H1 (cell line): ENCODE measurements at regions not wholly inside any gene's neighbourhood (a gene's known extent, or its start where the extent isn't known, plus 50 kb on each side); places are given as distances from the start of the nearest gene placed in this dataset.

Source experiments
- CTCF ChIA-PET: fragments of 300-600 bp; sonication (Branson Sonifier 250); formaldehyde crosslinking; loops from one replicate; lab custom pipeline; 2021; ENCODE audit not compliant: partially characterized antibody; lab: Charles Lee
- POLR2A ChIA-PET: fragments of 300-600 bp; sonication (Branson Sonifier 250); formaldehyde crosslinking; loops from one replicate; lab custom pipeline; 2021; ENCODE audit warnings: inconsistent platforms; ENCODE audit not compliant: partially characterized antibody; lab: Charles Lee
- DNase-seq, 2 experiments: peaks; one replicate each; pipeline versions ENCODE4 v3.0.0 to v3.0.0-alpha.2; 2010 to 2022; ENCODE audit warnings: low spot score in 2 of 2, low read depth in 1 of 2, mixed read lengths in 1 of 2
- FAIRE-seq: peaks from 2 replicates; lab custom pipeline; 2011; peaks lifted over from hg19 to GRCh38; lab: Jason Lieb, UNC
- H2AFZ ChIP-seq: 2 replicates; pipeline ENCODE4 v1.8.1; 2012; ENCODE audit warnings: low read length, inconsistent platforms
- H2AK5ac ChIP-seq: 2 replicates; pipeline ENCODE4 v1.6.1; 2013; ENCODE audit warnings: low read depth, low read length
- H2BK120ac ChIP-seq: replicated peaks from 2 replicates; pipeline ENCODE3; 2013; ENCODE audit warnings: low read depth, low read length, inconsistent platforms
- H2BK12ac ChIP-seq: 2 replicates; pipeline ENCODE4 v1.6.1; 2013; ENCODE audit warnings: low read depth, low read length
- H2BK15ac ChIP-seq: 2 replicates; pipeline ENCODE4 v1.6.1; 2013; ENCODE audit warnings: low read length
- H2BK20ac ChIP-seq: 2 replicates; pipeline ENCODE4 v1.6.1; 2013; ENCODE audit warnings: low read length
- H2BK5ac ChIP-seq: 2 replicates; pipeline ENCODE4 v1.6.1; 2013; ENCODE audit warnings: low read depth, low read length
- H3K14ac ChIP-seq: 2 replicates; pipeline ENCODE4 v1.6.1; 2013; ENCODE audit warnings: inconsistent platforms; ENCODE audit not compliant: insufficient read length
- H3K18ac ChIP-seq: 2 replicates; pipeline ENCODE4 v1.6.1; 2013; ENCODE audit warnings: low read length; ENCODE audit errors: extremely low read depth
- H3K23ac ChIP-seq: 2 replicates; pipeline ENCODE4 v1.6.1; 2013; ENCODE audit warnings: inconsistent platforms; ENCODE audit not compliant: insufficient read length
- H3K23me2 ChIP-seq: 2 replicates; pipeline ENCODE4 v1.6.1; 2013; ENCODE audit warnings: low read depth, low read length
- H3K27ac ChIP-seq: 2 replicates; pipeline ENCODE4 v1.6.1; 2011; ENCODE audit warnings: low read depth, low read length, inconsistent platforms
- H3K27me3 ChIP-seq, 4 experiments: replicated peaks in 1 of 4; 1 replicate in 1 of 4; 2 replicates in 3 of 4; pipeline versions ENCODE4 v1.6.1 to v1.8.1; 2011 to 2013; ENCODE audit warnings: low read length in 3 of 4, mild to moderate bottlenecking in 3 of 4, inconsistent platforms in 2 of 4, mixed read lengths in 2 of 4, moderate library complexity in 1 of 4; ENCODE audit not compliant: control insufficient read depth in 3 of 4, insufficient read depth in 3 of 4; ENCODE audit errors: extremely low read depth in 1 of 4
- H3K36me3 ChIP-seq, 4 experiments: 2 replicates each; pipeline versions ENCODE4 v1.6.1 to v1.8.1; 2011 to 2013; ENCODE audit warnings: mild to moderate bottlenecking in 4 of 4, low read length in 3 of 4, moderate library complexity in 2 of 4, control low read depth in 1 of 4, inconsistent platforms in 1 of 4; ENCODE audit not compliant: insufficient read depth in 4 of 4, control insufficient read depth in 2 of 4
- H3K4ac ChIP-seq: replicated peaks from 2 replicates; pipeline ENCODE3; 2013; ENCODE audit warnings: low read length, low read depth, mixed read lengths, inconsistent platforms; ENCODE audit not compliant: insufficient read length
- H3K4me1 ChIP-seq, 4 experiments: replicated peaks in 1 of 4; 1 replicate in 1 of 4; 2 replicates in 3 of 4; pipeline versions ENCODE4 v1.6.1 to v1.8.1; 2011 to 2013; ENCODE audit warnings: low read length in 3 of 4, inconsistent platforms in 2 of 4, mixed read lengths in 1 of 4; ENCODE audit not compliant: insufficient read depth in 4 of 4, control insufficient read depth in 3 of 4
- H3K4me2 ChIP-seq, 2 experiments: 2 replicates each; pipeline versions ENCODE4 v1.6.1 to v1.8.1; 2011 to 2013; ENCODE audit warnings: low read depth in 2 of 2, low read length in 2 of 2, control low read depth in 1 of 2, inconsistent platforms in 1 of 2, mild to moderate bottlenecking in 1 of 2; ENCODE audit not compliant: insufficient read depth in 1 of 2
- H3K4me3 ChIP-seq, 4 experiments: fragments of 200-600, 300-600 bp in 1 of 4; sonication (generic), shearing (Covaris generic), sonication (Bioruptor Twin) in 1 of 4; 2 replicates each; pipeline versions ENCODE4 v1.5.1 to v1.8.1; 2011 to 2016; ENCODE audit warnings: low read length in 4 of 4, low read depth in 3 of 4, control low read depth in 2 of 4, inconsistent platforms in 2 of 4, mild to moderate bottlenecking in 2 of 4, mixed read lengths in 1 of 4, moderate library complexity in 1 of 4; ENCODE audit not compliant: insufficient read depth in 2 of 4; ENCODE audit errors: extremely low read depth in 1 of 4
- H3K56ac ChIP-seq: replicated peaks from 2 replicates; pipeline ENCODE3; 2013; ENCODE audit warnings: low read depth, mild to moderate bottlenecking, mixed read lengths, low read length, inconsistent platforms; ENCODE audit not compliant: insufficient read length
- H3K79me1 ChIP-seq: 2 replicates; pipeline ENCODE4 v1.6.1; 2013; ENCODE audit warnings: low read depth, low read length, control low read depth
- H3K79me2 ChIP-seq, 2 experiments: 2 replicates each; pipeline versions ENCODE4 v1.6.1 to v1.8.1; 2012 to 2013; ENCODE audit warnings: low read length in 2 of 2, mild to moderate bottlenecking in 2 of 2, inconsistent platforms in 1 of 2; ENCODE audit not compliant: insufficient read depth in 2 of 2, control insufficient read depth in 1 of 2
- H3K9ac ChIP-seq, 4 experiments: replicated peaks in 1 of 4; 1 replicate in 1 of 4; 2 replicates in 3 of 4; pipeline versions ENCODE4 v1.6.1 to v1.8.1; 2011 to 2013; ENCODE audit warnings: low read depth in 3 of 4, low read length in 3 of 4, control low read depth in 2 of 4, mild to moderate bottlenecking in 2 of 4, moderate library complexity in 2 of 4, inconsistent platforms in 1 of 4; ENCODE audit errors: extremely low read depth in 1 of 4
- H3K9me3 ChIP-seq, 2 experiments: 2 replicates each; pipeline versions ENCODE4 v1.6.1 to v1.8.1; 2012 to 2013; ENCODE audit warnings: mild to moderate bottlenecking in 2 of 2, moderate library complexity in 2 of 2, control low read depth in 1 of 2, inconsistent platforms in 1 of 2, low read depth in 1 of 2, low read length in 1 of 2, mixed read lengths in 1 of 2; ENCODE audit not compliant: insufficient read depth in 2 of 2
- H4K20me1 ChIP-seq, 2 experiments: replicated peaks in 1 of 2; 2 replicates each; pipeline versions ENCODE3 to v1.8.1; 2011 to 2013; ENCODE audit warnings: inconsistent platforms in 2 of 2, low read length in 2 of 2, mild to moderate bottlenecking in 1 of 2; ENCODE audit not compliant: insufficient read depth in 2 of 2, control insufficient read depth in 1 of 2
- H4K5ac ChIP-seq: 2 replicates; pipeline ENCODE4 v1.6.1; 2013; ENCODE audit warnings: low read length, low read depth, mixed read lengths, inconsistent platforms; ENCODE audit not compliant: insufficient read length
- H4K8ac ChIP-seq: 2 replicates; pipeline ENCODE4 v1.8.0; 2013; ENCODE audit warnings: mild to moderate bottlenecking, moderate library complexity, low read length, inconsistent platforms; ENCODE audit not compliant: insufficient read depth; ENCODE audit errors: extremely low read depth
- H4K91ac ChIP-seq: replicated peaks from 2 replicates; pipeline ENCODE3; 2013; ENCODE audit warnings: low read length, mixed read lengths, inconsistent platforms; ENCODE audit not compliant: insufficient read length
- BRCA1 ChIP-seq: IDR thresholded peaks from 2 replicates; pipeline ENCODE4 v1.6.1; 2012; ENCODE audit warnings: low read depth, low read length, improper control_type of control experiment
- EZH2 ChIP-seq: fragments of 200-600 bp; sonication (generic); IDR thresholded peaks from 2 replicates; pipeline ENCODE4 v1.7.1; 2012; ENCODE audit warnings: low read depth, mild to moderate bottlenecking, moderate library complexity, low read length, inconsistent platforms; ENCODE audit not compliant: severe bottlenecking
- SP1 ChIP-seq: IDR thresholded peaks from 2 replicates; pipeline ENCODE4 v1.6.1; 2011; ENCODE audit warnings: low read depth, low read length
- TCF12 ChIP-seq: IDR thresholded peaks from 2 replicates; pipeline ENCODE4 v1.6.1; 2011; ENCODE audit warnings: low read depth, mild to moderate bottlenecking, low read length
- WGBS, 2 experiments: shearing (Covaris generic) in 1 of 2; methylation state at CpG; one replicate each; pipeline versions ENCODE4 v1.1.6 to v1.1.7; 2013 to 2015; ENCODE audit warnings: low lambda C conversion rate in 2 of 2, mixed read lengths in 2 of 2, inconsistent platforms in 1 of 2, low coverage in 1 of 2, missing lambda C conversion rate in 1 of 2; ENCODE audit not compliant: insufficient replicate concordance in 2 of 2, insufficient coverage in 1 of 2, insufficient read length in 1 of 2; ENCODE audit errors: extremely low coverage in 1 of 2, missing lambda C conversion rate in 1 of 2; 5-methylcytosine and 5-hydroxymethylcytosine counted together
- TF ChIP-seq, protein P1 (sequence below): IDR thresholded peaks from 2 replicates; pipeline ENCODE4 v1.6.1; 2012; ENCODE audit warnings: inconsistent platforms

DNA sequence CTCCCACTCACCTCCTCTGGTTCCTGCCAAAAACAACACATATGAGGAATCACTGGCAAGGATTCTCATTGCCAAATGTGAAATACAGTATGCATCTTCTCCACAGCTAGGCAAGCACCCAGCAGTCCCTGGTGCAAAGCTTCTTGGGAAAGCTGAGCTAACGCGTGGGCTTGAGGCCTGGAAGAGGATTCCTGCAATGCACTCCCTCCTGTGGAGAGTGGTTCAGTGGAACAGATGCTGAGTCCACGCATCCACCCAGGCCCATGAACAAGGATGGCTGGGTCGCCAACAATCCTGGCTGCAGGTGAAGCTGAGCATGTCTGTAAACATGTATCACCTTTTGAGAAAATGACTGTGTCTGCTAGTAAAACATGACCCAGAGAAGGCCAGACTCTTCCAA is 113.2 kb upstream of the CHST15 start:
- Histone ChIP-seq H2AFZ (no peak overlapping the region), H4K91ac (no peak overlapping the region), H3K27me3 (no peaks in the 10 kb centered on the region; a peak in 1 of 7 replicates), H3K4me1 (no peaks in the 10 kb centered on the region), H2BK120ac (no peak overlapping the region), H3K18ac (no peak overlapping the region), H2BK12ac (no peak overlapping the region), H2AK5ac (no peak overlapping the region), H3K79me1 (no peaks in the 10 kb centered on the region), H3K23ac (no peak overlapping the region), H2BK15ac (no peak overlapping the region), H3K36me3 (no peaks in the 10 kb centered on the region), H3K27ac (no peak overlapping the region), H3K79me2 (no peaks in the 10 kb centered on the region), H3K4me2 (no peak overlapping the region), H3K14ac (no peak overlapping the region), H3K56ac (no peak overlapping the region), H3K4me3 (no peak overlapping the region), H3K4ac (no peak overlapping the region), H2BK5ac (no peak overlapping the region), H2BK20ac (no peak overlapping the region), H3K23me2 (no peaks in the 10 kb centered on the region), H4K8ac (no peak overlapping the region), H3K9me3 (0 out of 4 replicates have a peak, but pooled peaks cover 0 to 5% of the 10 kb centered on the region in 2 experiments), H3K9ac (no peak overlapping the region), H4K20me1 (no peaks in the 10 kb centered on the region), H4K5ac (no peak overlapping the region)
- POLR2A ChIA-PET = interaction anchor here (0.7 to 1.8 kb wide), 2 partner anchors 15 to 62 kb away, joined by 3 to 4 read pairs; no protein-coding TSS in a partner anchor
- TF ChIP-seq, protein P1, sequence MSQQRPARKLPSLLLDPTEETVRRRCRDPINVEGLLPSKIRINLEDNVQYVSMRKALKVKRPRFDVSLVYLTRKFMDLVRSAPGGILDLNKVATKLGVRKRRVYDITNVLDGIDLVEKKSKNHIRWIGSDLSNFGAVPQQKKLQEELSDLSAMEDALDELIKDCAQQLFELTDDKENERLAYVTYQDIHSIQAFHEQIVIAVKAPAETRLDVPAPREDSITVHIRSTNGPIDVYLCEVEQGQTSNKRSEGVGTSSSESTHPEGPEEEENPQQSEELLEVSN = no peak
- TF ChIP-seq BRCA1 = no peak
- TF ChIP-seq TCF12 = no peak
- TF ChIP-seq SP1 = no peak
- no peak for TF ChIP-seq EZH2
- CTCF ChIA-PET = interaction anchor here (0.7 to 6.0 kb wide), 3 partner anchors 12 to 212 kb away, joined by 3 to 46 read pairs (median 4); no protein-coding TSS in a partner anchor
- FAIRE-seq (no peak), DNase-seq (peak in 1 of 2 experiments; percentile 30)
- WGBS, 2 experiments = 76% methylated on average over 4 of the region's 4 CpGs; no CpG with 5 or more reads in 1 of the 2 experiments
